Activated T-helper 2 cell treated with anti-CD3 and anti-CD28 coated beads, Interferon-gamma antibody, Interleukin-2, Interleukin-4, amounts not matched to agents 10 μg/mL and 5 μg/mL and 100 μg/mL, durations not matched to agents 14 hours and 24 hours and 36 hours (primary cell): ENCODE measurements at regions not wholly inside any gene's neighbourhood (a gene's known extent, or its start where the extent isn't known, plus 50 kb on each side); places are given as distances from the start of the nearest gene placed in this dataset.

Experiments used
- DNase-seq: peaks from one replicate; pipeline ENCODE4 v3.0.0; 2021; ENCODE audit warnings: low spot score
- H3K27ac Mint-ChIP-seq: one replicate; pipeline ENCODE4 v1.8.0; 2021; ENCODE audit warnings: mixed read lengths
- H3K27me3 Mint-ChIP-seq: one replicate; pipeline ENCODE4 v1.8.0; 2021; ENCODE audit warnings: low read depth, mixed read lengths
- H3K36me3 Mint-ChIP-seq: one replicate; pipeline ENCODE4 v1.8.0; 2021; ENCODE audit warnings: low read depth, mixed read lengths
- H3K4me1 Mint-ChIP-seq: one replicate; pipeline ENCODE4 v1.8.0; 2021; ENCODE audit warnings: low read depth, mixed read lengths
- H3K4me3 Mint-ChIP-seq: one replicate; pipeline ENCODE4 v1.8.0; 2021; ENCODE audit warnings: low read depth, mild to moderate bottlenecking, moderate library complexity, mixed read lengths
- H3K9me3 Mint-ChIP-seq: one replicate; pipeline ENCODE4 v1.8.0; 2021; ENCODE audit warnings: mixed read lengths
- intact Hi-C: fragments of 100-400 bp; cut with micrococcal nuclease; formaldehyde crosslinking; loops from one replicate; pipeline ENCODE4 v1.15.1; 2023

DNA sequence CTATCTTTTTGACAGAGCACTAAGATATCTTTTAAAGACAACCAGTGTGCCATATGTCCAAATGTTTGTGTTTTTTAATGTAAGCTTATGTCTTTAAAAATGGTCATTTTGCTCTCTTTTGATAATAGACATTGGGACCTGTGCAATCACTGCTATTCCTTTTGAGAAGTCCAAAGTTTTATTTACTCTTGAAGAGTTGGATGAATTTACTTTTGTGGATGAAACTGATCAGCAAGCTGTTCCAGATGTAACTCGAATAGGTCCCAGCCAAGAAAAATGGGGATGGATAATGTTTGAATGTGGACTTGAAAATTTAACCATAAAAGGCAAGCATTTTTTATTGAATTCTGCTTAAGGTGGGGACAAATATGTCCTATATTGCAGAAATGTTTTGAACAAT lies 97.2 kb downstream of the BLTP1 start:
- intact Hi-C loops, result no loop called here
- no peaks in the 10 kb centered on the region for H3K27me3 Mint-ChIP-seq
- H3K36me3 Mint-ChIP-seq, result peaks cover 43% of the 10 kb centered on the region

DNA sequence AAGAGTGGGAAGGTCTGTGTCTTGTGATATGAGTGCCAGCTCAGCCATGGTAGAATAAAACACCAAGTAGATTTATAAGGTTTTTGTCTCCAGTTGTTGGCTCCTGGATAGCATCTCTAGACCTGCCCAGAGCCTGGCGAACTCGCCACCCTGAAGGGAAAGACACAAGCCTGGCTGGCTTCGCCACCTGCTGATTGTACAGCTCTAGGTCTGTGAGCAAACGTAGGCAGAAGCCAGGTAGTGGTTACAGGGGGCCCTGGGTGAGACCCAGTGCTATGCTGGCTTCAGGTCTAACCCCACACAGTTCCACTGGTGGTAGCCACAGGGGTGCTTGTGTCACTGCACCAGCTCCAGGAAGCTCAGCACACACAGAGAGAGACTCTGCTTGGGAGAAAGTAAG lies 100.5 kb downstream of the BLTP1 start:
- no peaks in the 10 kb centered on the region for H3K9me3 Mint-ChIP-seq
- no peaks in the 10 kb centered on the region for H3K4me1 Mint-ChIP-seq
- DNase-seq, result no peak
- intact Hi-C loops, result no loop called here
- peaks cover 51% of the 10 kb centered on the region for H3K36me3 Mint-ChIP-seq
- H3K4me3 Mint-ChIP-seq, result no peak overlapping the region
- H3K27me3 Mint-ChIP-seq, result no peaks in the 10 kb centered on the region
- no peak overlapping the region for H3K27ac Mint-ChIP-seq

More for the DNA sequence above, 97.2 kb downstream of the BLTP1 start:
- Mint-ChIP-seq H3K9me3 (no peaks in the 10 kb centered on the region), H3K4me1 (no peaks in the 10 kb centered on the region), H3K27ac (no peak overlapping the region), H3K4me3 (no peak overlapping the region)
- DNase-seq, result no peak

DNA sequence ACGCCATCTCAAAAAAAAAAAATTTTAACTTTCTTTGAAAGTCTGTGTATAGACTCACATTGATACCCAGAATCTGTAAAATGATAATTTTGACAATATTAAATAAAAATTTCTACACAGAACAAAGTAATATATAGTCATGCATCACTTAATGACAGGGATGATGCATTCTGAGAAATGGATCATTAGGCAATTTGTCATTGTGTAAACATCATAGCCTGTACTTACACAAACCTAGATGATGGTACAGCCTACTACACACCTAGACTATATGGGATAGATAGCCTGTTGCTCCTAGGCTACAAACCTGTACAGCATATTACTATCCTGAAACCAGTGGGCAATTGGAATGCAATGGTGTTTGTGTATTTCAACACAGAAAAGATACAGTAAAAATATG lies 107.7 kb downstream of the BLTP1 start:
- H3K4me3 Mint-ChIP-seq, result no peak overlapping the region
- H3K27ac Mint-ChIP-seq, result no peak overlapping the region
- intact Hi-C loops, result no loop called here
- no peaks in the 10 kb centered on the region for H3K27me3 Mint-ChIP-seq
- no peaks in the 10 kb centered on the region for H3K9me3 Mint-ChIP-seq
- no peak for DNase-seq
- no peaks in the 10 kb centered on the region for H3K4me1 Mint-ChIP-seq
- H3K36me3 Mint-ChIP-seq, result peaks cover 40% of the 10 kb centered on the region

DNA sequence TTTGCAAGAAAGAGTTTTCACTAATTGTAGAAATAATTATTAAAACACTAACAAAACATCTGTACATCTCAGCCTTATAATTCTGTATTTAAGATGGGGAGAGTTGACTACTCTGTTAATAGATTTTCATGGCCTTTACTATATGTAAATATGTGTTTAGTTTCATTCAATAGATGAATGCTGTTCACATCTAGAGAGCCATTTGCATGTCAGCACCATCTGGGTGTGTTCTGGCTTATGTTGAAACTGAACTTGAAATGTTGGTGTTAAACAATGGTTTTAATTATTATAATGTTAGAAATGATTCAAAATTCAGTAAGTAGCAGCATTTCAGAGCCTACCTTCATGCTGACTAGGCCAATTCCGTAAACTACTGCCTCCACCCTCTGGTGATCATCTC lies 102.5 kb upstream of the ADAD1 start:
- H3K4me3 Mint-ChIP-seq, result no peak overlapping the region
- H3K9me3 Mint-ChIP-seq, result no peaks in the 10 kb centered on the region
- DNase-seq, result no peak
- H3K27me3 Mint-ChIP-seq, result no peaks in the 10 kb centered on the region
- no peak overlapping the region for H3K27ac Mint-ChIP-seq
- H3K36me3 Mint-ChIP-seq, result peaks cover 31% of the 10 kb centered on the region
- no peaks in the 10 kb centered on the region for H3K4me1 Mint-ChIP-seq
- intact Hi-C loops, result no loop called here

DNA sequence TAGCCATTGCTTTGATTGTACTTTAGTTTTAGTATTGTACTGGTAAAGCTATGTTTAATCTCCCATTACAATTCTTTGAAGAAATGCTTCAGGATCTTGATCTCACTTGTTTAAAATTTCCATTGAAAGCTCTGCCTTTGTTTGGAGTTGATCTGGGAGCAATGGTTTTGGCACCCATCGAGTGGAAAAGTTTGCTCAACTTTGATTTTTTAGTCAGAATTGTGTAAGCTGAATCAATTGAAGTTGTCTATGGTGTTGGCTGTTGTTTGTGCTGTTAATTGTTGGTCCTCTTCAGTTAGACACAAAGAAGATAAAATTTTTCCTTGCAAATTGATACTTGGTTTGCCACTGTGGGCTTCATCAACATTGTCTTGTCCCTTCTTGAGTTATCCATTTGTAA lies 99.8 kb upstream of the ADAD1 start:
- Mint-ChIP-seq H3K4me3 (no peak overlapping the region), H3K9me3 (no peaks in the 10 kb centered on the region), H3K36me3 (peaks cover 33% of the 10 kb centered on the region), H3K27me3 (no peaks in the 10 kb centered on the region), H3K4me1 (no peaks in the 10 kb centered on the region), H3K27ac (no peak overlapping the region)
- DNase-seq, result no peak
- intact Hi-C loops, result no loop called here

DNA sequence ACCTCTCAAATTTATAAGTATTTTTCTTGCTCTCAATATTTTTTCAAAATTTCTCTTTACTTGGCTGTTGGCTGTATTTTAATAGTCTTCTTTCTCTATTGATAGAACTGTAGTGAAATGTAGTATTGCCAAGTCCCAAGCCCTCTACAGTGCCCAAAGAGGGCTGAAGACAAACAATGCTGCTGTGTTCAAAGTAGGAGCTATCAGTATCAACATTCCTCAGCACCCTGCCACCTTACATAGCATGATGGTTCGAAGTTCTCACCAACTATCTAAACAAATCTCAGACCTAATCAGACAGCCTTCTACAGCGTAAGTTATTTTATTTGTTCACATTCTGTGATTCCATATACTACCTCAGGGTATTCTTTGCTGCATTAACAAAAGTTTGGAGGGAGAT lies 99.1 kb upstream of the ADAD1 start:
- Mint-ChIP-seq H3K27ac (no peak overlapping the region), H3K27me3 (no peaks in the 10 kb centered on the region), H3K36me3 (peaks cover 33% of the 10 kb centered on the region), H3K4me1 (no peaks in the 10 kb centered on the region), H3K9me3 (no peaks in the 10 kb centered on the region), H3K4me3 (no peak overlapping the region)
- intact Hi-C loops, result no loop called here
- no peak for DNase-seq

DNA sequence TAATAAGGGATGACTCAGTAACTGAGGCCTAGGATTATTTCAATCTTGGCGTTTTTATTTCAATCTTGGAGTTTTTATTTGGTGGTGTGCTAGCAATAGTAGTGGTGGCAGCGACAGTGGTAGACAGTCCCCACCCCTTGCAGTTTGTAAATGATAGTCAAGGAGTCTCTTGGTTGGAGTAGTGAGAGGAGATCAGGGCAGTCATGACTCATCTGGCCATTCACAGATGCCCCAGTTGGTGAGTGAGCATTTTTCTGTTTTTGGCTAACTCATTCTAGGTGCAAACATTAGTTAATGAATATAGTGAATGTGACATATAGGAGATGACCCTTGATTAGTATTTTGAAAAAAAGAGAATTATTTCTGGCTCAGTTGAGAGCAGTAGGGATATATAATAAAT lies 93.5 kb upstream of the ADAD1 start:
- Mint-ChIP-seq H3K27ac (no peak overlapping the region), H3K9me3 (no peaks in the 10 kb centered on the region), H3K27me3 (no peaks in the 10 kb centered on the region), H3K4me3 (no peak overlapping the region), H3K4me1 (no peaks in the 10 kb centered on the region), H3K36me3 (peaks cover 26% of the 10 kb centered on the region)
- DNase-seq, result no peak
- intact Hi-C loops, result no loop called here

DNA sequence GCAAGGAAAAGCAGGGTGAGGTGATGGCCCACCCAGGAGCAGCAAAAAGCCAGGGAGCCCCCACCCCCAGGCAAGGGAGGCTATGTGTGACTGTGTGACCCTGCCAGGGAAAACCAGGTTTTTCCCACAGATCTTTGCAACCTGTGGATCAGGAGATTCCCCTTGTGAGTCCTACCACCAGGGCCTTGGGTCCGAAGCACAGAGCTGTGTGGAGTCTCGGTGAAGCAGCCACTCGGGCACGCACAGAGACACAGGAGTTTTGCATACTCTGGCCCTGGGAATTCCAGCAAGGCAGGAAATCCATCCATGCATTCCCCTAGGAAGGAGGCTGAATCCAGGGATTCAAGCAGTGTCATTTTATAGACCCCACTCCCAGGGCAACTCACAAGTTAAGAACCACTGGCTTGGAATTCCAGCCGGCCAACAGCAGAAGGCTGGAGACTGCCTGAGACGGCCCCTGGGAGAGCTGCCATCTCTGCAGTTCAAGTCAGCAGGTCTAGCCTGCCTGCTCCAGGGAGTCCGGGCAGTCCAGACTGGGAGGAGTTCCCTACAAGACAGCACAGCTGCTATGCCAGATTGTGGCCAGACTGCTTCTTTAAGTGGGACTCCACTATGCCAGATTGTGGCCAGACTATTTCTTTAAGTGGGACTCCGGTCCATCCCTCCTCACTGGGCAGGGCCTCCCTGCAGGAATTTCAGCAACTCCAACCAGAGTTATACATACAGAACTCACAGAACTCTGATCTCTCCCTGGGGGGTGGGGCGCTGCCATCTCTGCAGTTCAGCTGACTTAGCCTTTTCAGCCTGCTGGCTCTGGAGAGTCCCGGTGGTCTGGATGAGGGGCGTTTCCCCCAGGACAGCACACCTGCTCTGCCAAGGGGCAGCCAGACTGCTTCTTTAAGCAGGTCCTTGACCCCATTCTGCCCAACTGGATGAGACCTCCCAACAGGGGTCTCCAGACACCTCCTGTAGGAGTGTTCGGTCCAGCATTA lies 85.1 kb upstream of the ADAD1 start:
- H3K27me3 Mint-ChIP-seq, result no peaks in the 10 kb centered on the region
- no peak overlapping the region for H3K27ac Mint-ChIP-seq
- intact Hi-C loops, result no loop called here
- no peaks in the 10 kb centered on the region for H3K4me1 Mint-ChIP-seq
- H3K9me3 Mint-ChIP-seq, result no peaks in the 10 kb centered on the region
- DNase-seq, result no peak
- no peak overlapping the region for H3K4me3 Mint-ChIP-seq
- peaks cover 34% of the 10 kb centered on the region for H3K36me3 Mint-ChIP-seq

DNA sequence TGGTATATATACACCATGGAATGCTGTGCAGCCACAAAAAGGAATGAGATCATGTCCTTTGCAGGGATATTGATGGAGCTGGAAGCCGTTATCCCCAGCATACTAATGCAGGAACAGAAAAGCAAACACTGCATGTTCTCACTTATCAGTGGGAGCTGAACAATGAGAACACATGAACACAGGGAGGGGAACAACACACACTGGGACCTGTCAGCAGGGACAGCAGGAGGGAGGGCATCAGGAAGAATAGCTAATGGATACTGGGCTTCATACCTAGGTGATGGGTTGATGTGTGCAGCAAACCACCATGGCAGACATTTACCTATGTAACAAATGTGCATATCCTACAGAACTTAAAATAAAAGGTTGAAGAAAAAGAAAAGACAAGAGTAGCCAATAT lies 81.1 kb upstream of the ADAD1 start:
- no peak for DNase-seq
- H3K27me3 Mint-ChIP-seq, result no peaks in the 10 kb centered on the region
- H3K4me3 Mint-ChIP-seq, result no peak overlapping the region
- H3K27ac Mint-ChIP-seq, result no peak overlapping the region
- H3K9me3 Mint-ChIP-seq, result no peaks in the 10 kb centered on the region
- intact Hi-C loops, result no loop called here
- peaks cover 25% of the 10 kb centered on the region for H3K36me3 Mint-ChIP-seq
- H3K4me1 Mint-ChIP-seq, result no peaks in the 10 kb centered on the region

DNA sequence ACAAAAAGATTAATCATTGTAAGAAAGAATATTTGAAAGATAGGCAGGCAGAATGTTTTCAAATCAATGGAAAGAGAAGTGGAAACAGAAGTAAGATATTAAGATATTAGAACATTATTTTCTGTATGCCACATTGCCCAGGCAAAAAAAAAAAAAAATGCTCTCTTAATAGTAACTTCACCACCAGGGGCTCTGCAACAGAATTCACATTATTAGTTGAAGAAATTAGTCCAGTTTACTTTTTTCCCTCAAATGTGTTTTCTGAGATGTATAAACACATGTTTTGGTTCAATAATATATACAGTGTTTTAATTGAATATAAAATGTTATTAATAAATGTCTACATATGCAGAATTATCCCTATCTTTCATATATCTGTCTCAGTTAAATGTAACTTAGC lies 78.0 kb upstream of the ADAD1 start:
- Mint-ChIP-seq H3K9me3 (no peaks in the 10 kb centered on the region), H3K4me3 (no peak overlapping the region), H3K4me1 (no peaks in the 10 kb centered on the region), H3K27ac (no peak overlapping the region), H3K27me3 (no peaks in the 10 kb centered on the region), H3K36me3 (peaks cover 12% of the 10 kb centered on the region)
- no peak for DNase-seq
- intact Hi-C loops, result no loop called here

DNA sequence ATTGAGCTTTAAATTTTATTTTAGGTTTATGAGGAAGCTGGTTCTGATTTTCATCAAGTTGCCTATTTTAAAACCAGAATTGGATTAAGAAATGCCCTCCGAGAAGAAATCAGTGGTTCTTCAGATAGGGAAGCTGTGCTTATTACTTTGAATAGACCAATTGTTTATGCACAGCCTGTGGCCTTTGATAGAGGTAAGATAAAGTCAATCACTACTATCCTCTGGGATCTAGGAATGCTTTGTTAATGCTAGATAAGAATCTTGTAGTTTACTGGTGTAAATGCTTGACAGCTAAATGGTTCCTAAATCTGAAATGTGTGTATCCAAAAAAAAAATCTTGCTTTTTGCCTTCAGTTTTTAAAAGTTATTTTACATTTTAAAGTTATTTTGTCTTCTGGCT lies 73.0 kb upstream of the ADAD1 start:
- H3K4me1 Mint-ChIP-seq, result peaks cover 7% of the 10 kb centered on the region
- intact Hi-C loops, result loop anchor here (5.0 kb wide), 1 partner anchor 151 kb away; the partner anchor contains the start of gene IL2
- no peaks in the 10 kb centered on the region for H3K9me3 Mint-ChIP-seq
- no peak overlapping the region for H3K4me3 Mint-ChIP-seq
- no peak overlapping the region for H3K27ac Mint-ChIP-seq
- H3K36me3 Mint-ChIP-seq, result peaks cover 24% of the 10 kb centered on the region
- no peaks in the 10 kb centered on the region for H3K27me3 Mint-ChIP-seq
- no peak for DNase-seq

DNA sequence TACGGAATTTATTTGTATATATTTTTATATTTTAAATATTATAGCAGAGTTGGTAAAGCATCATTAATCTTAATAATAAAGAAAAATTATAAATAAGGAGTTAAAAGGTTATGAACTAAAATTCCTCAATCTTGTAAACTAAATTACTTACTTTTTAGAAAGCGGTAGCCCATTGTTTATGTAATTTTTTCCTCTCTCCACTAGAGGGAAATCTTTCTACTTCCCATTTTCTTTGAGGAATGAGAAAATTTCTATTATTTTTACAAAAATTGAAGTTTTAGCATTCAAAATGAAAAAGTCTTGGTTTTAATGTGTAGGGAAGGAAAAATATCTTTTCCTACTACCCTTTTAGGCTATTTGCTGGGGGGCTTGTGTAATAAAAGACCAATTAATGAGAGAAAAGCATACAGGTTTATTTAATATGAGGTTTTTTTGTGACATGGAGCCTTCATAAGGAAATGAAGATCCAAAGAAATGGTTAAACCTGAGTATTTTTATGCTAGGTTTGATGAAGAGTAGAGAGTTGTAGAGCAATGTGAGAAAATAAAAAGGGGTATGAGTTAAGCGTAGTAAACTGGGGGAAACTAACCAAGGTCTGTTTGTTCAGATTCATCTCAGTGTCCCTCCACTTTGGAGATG lies 68.7 kb upstream of the ADAD1 start:
- H3K36me3 Mint-ChIP-seq, result peaks cover 20% of the 10 kb centered on the region
- no peak overlapping the region for H3K4me3 Mint-ChIP-seq
- no peaks in the 10 kb centered on the region for H3K9me3 Mint-ChIP-seq
- DNase-seq, result no peak
- H3K27me3 Mint-ChIP-seq, result no peaks in the 10 kb centered on the region
- H3K4me1 Mint-ChIP-seq, result peaks cover 7% of the 10 kb centered on the region
- H3K27ac Mint-ChIP-seq, result no peak overlapping the region
- intact Hi-C loops, result loop anchor here (2.0 to 5.0 kb wide), 3 partner anchors 147 to 358 kb away; partner anchors contain the start of genes IL2 and TRPC3

DNA sequence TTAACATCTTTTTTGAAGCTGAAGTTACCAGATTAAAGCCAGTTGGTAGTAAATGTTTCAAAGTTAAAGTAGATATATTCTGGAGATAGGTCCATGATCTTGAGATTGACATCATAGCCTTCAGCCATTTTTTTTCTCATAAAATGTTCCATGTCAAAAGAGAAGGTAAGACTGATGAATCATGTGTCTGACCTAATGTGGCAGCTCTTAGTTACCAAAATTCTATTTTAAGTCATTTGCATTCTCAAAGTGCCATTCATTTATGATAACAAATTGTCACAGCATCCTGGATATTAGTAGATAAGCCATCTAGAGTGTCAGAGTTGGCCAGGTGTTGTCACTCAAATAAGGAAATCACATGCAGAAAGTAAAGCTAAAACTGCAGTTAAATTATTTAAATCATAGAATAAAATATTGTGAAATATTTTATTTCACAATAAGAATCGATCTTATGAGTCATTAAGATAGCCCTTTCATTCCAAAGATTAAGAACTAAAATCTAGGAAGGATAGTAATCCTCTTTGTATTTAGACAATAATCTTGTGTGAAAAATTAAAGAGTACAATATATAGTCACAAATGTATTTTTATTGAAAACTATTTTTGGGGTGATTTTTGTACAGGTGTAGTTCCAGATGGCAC lies 65.7 kb upstream of the ADAD1 start:
- H3K9me3 Mint-ChIP-seq, result no peaks in the 10 kb centered on the region
- peaks cover 7% of the 10 kb centered on the region for H3K4me1 Mint-ChIP-seq
- peaks cover 27% of the 10 kb centered on the region for H3K36me3 Mint-ChIP-seq
- intact Hi-C loops, result loop anchor here (5.0 kb wide), 1 partner anchor 361 kb away; the partner anchor contains the start of gene TRPC3
- no peak for DNase-seq
- no peak overlapping the region for H3K27ac Mint-ChIP-seq
- no peaks in the 10 kb centered on the region for H3K27me3 Mint-ChIP-seq
- no peak overlapping the region for H3K4me3 Mint-ChIP-seq
